BJ (cell line): ENCODE measurements at regions not wholly inside any gene's neighbourhood (a gene's known extent, or its start where the extent isn't known, plus 50 kb on each side); places are given as distances from the start of the nearest gene placed in this dataset.
"Not testable (repeated sequence)": the region's sequence is repeated elsewhere in the genome, so short reads cannot be mapped to it uniquely, and the experiment has no call there.

Source experiments
- CTCF ChIA-PET: fragments of 350-600 bp; formaldehyde crosslinking; extraction: SDS; loops from one replicate; lab custom pipeline; 2021; ENCODE audit warnings: antibody characterized with exemption, inconsistent platforms; lab: Yijun Ruan, JAX
- POLR2A ChIA-PET: fragments of 300-600 bp; sonication (Branson Sonifier 250); formaldehyde crosslinking; extraction: SDS; loops from one replicate; lab custom pipeline; 2021; ENCODE audit warnings: antibody characterized with exemption; lab: Charles Lee
- DNase-seq: peaks from one replicate; pipeline ENCODE4 v3.0.0-alpha.2; 2011; ENCODE audit warnings: low read depth
- H3K27me3 ChIP-seq: 2 replicates; pipeline ENCODE4 v1.6.0; 2011; ENCODE audit warnings: low read length; ENCODE audit not compliant: control insufficient read depth, insufficient read depth
- H3K36me3 ChIP-seq: 2 replicates; pipeline ENCODE4 v1.5.1; 2011; ENCODE audit warnings: low read length; ENCODE audit not compliant: control insufficient read depth, insufficient read depth
- H3K4me3 ChIP-seq: 2 replicates; pipeline ENCODE4 v1.5.1; 2011; ENCODE audit warnings: low read depth, mild to moderate bottlenecking, control low read depth, low read length
- CTCF ChIP-seq: IDR thresholded peaks from 2 replicates; pipeline ENCODE4 v1.5.1; 2011; ENCODE audit warnings: low read depth, mild to moderate bottlenecking, control low read depth, inconsistent platforms, low read length, moderate library complexity; ENCODE audit not compliant: insufficient read depth

- no peaks in the 10 kb centered on the region for H3K36me3 ChIP-seq
- no peaks in the 10 kb centered on the region for H3K27me3 ChIP-seq
- CTCF ChIA-PET, result no interaction called here
- no peak for TF ChIP-seq CTCF
- POLR2A ChIA-PET, result no interaction called here
- DNase-seq, result no peak
- no peak overlapping the region for H3K4me3 ChIP-seq
These were observed 481.7 kb upstream of the CHORDC1 start for GRCh38 chr11:90704510-90704909.

GRCh38 chr11:90701716-90702115, 478.9 kb upstream of the CHORDC1 start:
- no peak for TF ChIP-seq CTCF
- POLR2A ChIA-PET, result no interaction called here

GRCh38 chr11:90700789-90701439, 478.1 kb upstream of the CHORDC1 start:
- no peak overlapping the region for H3K4me3 ChIP-seq
- no peak for TF ChIP-seq CTCF
- H3K27me3 ChIP-seq, result no peaks in the 10 kb centered on the region
- POLR2A ChIA-PET, result no interaction called here
- no peak for DNase-seq
- CTCF ChIA-PET, result no interaction called here
- H3K36me3 ChIP-seq, result no peaks in the 10 kb centered on the region

More at GRCh38 chr11:90701716-90702115, 478.9 kb upstream of the CHORDC1 start:
- Histone ChIP-seq H3K36me3 (no peaks in the 10 kb centered on the region), H3K27me3 (no peaks in the 10 kb centered on the region), H3K4me3 (no peak overlapping the region)
- CTCF ChIA-PET, result no interaction called here
- no peak for DNase-seq

GRCh38 chr11:90699791-90700400, 477.0 kb upstream of the CHORDC1 start:
- H3K27me3 ChIP-seq, result no peaks in the 10 kb centered on the region
- ChIA-PET POLR2A (no interaction called here), CTCF (no interaction called here)
- TF ChIP-seq CTCF, result no peak
- H3K36me3 ChIP-seq, result no peaks in the 10 kb centered on the region
- no peak overlapping the region for H3K4me3 ChIP-seq
- no peak for DNase-seq

- CTCF ChIA-PET, result no interaction called here
- Histone ChIP-seq H3K27me3 (no peaks in the 10 kb centered on the region), H3K36me3 (no peaks in the 10 kb centered on the region), H3K4me3 (no peak overlapping the region)
- POLR2A ChIA-PET, result no interaction called here
- no peak for DNase-seq
- TF ChIP-seq CTCF, result no peak
These were observed 475.4 kb upstream of the CHORDC1 start for GRCh38 chr11:90698238-90698637.

- H3K27me3 ChIP-seq, H3K4me3 ChIP-seq, H3K36me3 ChIP-seq, POLR2A ChIA-PET, CTCF ChIA-PET, DNase-seq: not testable (repeated sequence)
These were observed 452.6 kb upstream of the CHORDC1 start for GRCh38 chr11:90675496-90675895.
